Caco-2 (cell line): ENCODE measurements at regions not wholly inside any gene's neighbourhood (a gene's known extent, or its start where the extent isn't known, plus 50 kb on each side); places are given as distances from the start of the nearest gene placed in this dataset.

Experiments used
- BruUV-seq: library from RNA; stranded (reverse); fragments of 400-500 nt; replicated peaks from 2 replicates; lab custom pipeline; 2021; lab: Mats Ljungman, UMichigan
- CTCF ChIA-PET: fragments of 300-600 bp; sonication (Branson Sonifier 250); formaldehyde crosslinking; loops from one replicate; lab custom pipeline; 2022; ENCODE audit warnings: antibody characterized with exemption; lab: Charles Lee
- POLR2A ChIA-PET: fragments of 300-600 bp; sonication (Branson Sonifier 250); formaldehyde crosslinking; loops from one replicate; lab custom pipeline; 2022; ENCODE audit warnings: antibody characterized with exemption; lab: Charles Lee
- DNase-seq, 2 experiments: peaks; one replicate each; pipeline versions ENCODE4 v3.0.0 to v3.0.0-alpha.2; 2020 to 2022
- H3K27me3 ChIP-seq: replicated peaks from 2 replicates; pipeline ENCODE4 v1.6.0; 2011; ENCODE audit warnings: low read length; ENCODE audit not compliant: control insufficient read depth, insufficient read depth
- H3K36me3 ChIP-seq: 2 replicates; pipeline ENCODE4 v1.5.1; 2011; ENCODE audit warnings: low read length; ENCODE audit not compliant: control insufficient read depth, insufficient read depth
- H3K4me1 ChIP-seq: fragments of 250-450 bp; sonication (Bioruptor Pico); 2 replicates; pipeline ENCODE4 v1.5.1; 2020; ENCODE audit warnings: mild to moderate bottlenecking
- H3K4me3 ChIP-seq: 2 replicates; pipeline ENCODE4 v1.5.1; 2011; ENCODE audit warnings: low read depth, mild to moderate bottlenecking, control low read depth, low read length
- H3K9me3 ChIP-seq: fragments of 250-450 bp; sonication (Bioruptor Pico); 2 replicates; pipeline ENCODE4 v1.5.1; 2020; ENCODE audit warnings: mild to moderate bottlenecking, moderate library complexity
- H3K27ac Mint-ChIP-seq: one replicate; pipeline ENCODE4 v1.8.0; 2022; ENCODE audit warnings: mixed read lengths; ENCODE audit not compliant: unreplicated experiment
- H3K27me3 Mint-ChIP-seq: one replicate; pipeline ENCODE4 v1.8.0; 2022; ENCODE audit warnings: mixed read lengths; ENCODE audit not compliant: insufficient read depth, unreplicated experiment
- H3K36me3 Mint-ChIP-seq: one replicate; pipeline ENCODE4 v1.8.0; 2022; ENCODE audit warnings: mild to moderate bottlenecking, mixed read lengths; ENCODE audit not compliant: insufficient read depth, unreplicated experiment
- H3K4me1 Mint-ChIP-seq: one replicate; pipeline ENCODE4 v1.8.0; 2022; ENCODE audit warnings: low read depth, mixed read lengths; ENCODE audit not compliant: unreplicated experiment
- H3K4me3 Mint-ChIP-seq: one replicate; pipeline ENCODE4 v1.8.0; 2022; ENCODE audit warnings: mild to moderate bottlenecking, moderate library complexity, mixed read lengths; ENCODE audit not compliant: unreplicated experiment
- H3K9me3 Mint-ChIP-seq: one replicate; pipeline ENCODE4 v1.8.0; 2022; ENCODE audit warnings: mixed read lengths; ENCODE audit not compliant: unreplicated experiment
- intact Hi-C: fragments of 100-400 bp; cut with micrococcal nuclease; formaldehyde crosslinking; loops from one replicate; pipeline ENCODE4 v1.10.0; 2022; ENCODE audit not compliant: unreplicated experiment
- TF ChIP-seq, protein P1 (sequence below), 2 experiments: fragments of 200-600 bp in 1 of 2; IDR thresholded peaks; 1 replicate in 1 of 2; 2 replicates in 1 of 2; pipeline versions ENCODE4 v1.5.1 to v1.8.0; 2011 to 2022; ENCODE audit warnings: antibody characterized with exemption in 1 of 2, control low read depth in 1 of 2, inconsistent platforms in 1 of 2, low read depth in 1 of 2, low read length in 1 of 2, mild to moderate bottlenecking in 1 of 2, moderate library complexity in 1 of 2; ENCODE audit not compliant: insufficient read depth in 1 of 2, severe bottlenecking in 1 of 2, unreplicated experiment in 1 of 2

DNA sequence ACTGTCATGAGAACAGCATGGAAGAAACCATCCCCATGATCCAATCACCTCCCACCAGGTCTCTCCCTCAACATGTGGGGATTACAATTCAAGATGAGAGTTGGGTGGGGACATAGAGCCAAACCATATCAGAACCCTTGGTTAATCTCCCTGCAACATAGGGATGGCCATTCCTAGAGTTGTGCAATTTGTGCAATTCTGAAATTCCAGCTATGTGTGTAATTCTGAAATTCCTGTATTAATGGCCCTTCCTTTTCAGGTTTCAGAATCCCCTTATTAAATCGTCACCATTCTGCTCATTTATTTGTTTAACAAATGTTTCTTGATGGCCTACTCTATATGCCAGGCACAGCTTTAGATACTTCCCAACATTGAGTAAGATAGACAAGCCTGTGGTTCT lies 282.6 kb downstream of the SMARCA2 start:
- no TSS peak for BruUV-seq
- Histone ChIP-seq H3K4me1 (peaks cover 2% of the 10 kb centered on the region; the same call in 1 of the 2 replicates), H3K27me3 (no peaks in the 10 kb centered on the region), H3K36me3 (no peaks in the 10 kb centered on the region), H3K4me3 (no peak overlapping the region), H3K9me3 (no peaks in the 10 kb centered on the region)
- intact Hi-C loops = no loop called here
- H3K27me3 Mint-ChIP-seq = peaks cover 2% of the 10 kb centered on the region
- no peaks in the 10 kb centered on the region for H3K4me1 Mint-ChIP-seq
- no peak overlapping the region for H3K4me3 Mint-ChIP-seq
- ChIA-PET CTCF (no interaction called here), POLR2A (no interaction called here)
- TF ChIP-seq, protein P1, sequence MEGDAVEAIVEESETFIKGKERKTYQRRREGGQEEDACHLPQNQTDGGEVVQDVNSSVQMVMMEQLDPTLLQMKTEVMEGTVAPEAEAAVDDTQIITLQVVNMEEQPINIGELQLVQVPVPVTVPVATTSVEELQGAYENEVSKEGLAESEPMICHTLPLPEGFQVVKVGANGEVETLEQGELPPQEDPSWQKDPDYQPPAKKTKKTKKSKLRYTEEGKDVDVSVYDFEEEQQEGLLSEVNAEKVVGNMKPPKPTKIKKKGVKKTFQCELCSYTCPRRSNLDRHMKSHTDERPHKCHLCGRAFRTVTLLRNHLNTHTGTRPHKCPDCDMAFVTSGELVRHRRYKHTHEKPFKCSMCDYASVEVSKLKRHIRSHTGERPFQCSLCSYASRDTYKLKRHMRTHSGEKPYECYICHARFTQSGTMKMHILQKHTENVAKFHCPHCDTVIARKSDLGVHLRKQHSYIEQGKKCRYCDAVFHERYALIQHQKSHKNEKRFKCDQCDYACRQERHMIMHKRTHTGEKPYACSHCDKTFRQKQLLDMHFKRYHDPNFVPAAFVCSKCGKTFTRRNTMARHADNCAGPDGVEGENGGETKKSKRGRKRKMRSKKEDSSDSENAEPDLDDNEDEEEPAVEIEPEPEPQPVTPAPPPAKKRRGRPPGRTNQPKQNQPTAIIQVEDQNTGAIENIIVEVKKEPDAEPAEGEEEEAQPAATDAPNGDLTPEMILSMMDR (IDR thresholded peaks at IDR 0.05; ENCODE audit: insufficient read depth in 1 of 2, low read depth in 1 of 2, low read length in 1 of 2, severe bottlenecking in 1 of 2, unreplicated experiment in 1 of 2) = no peak
- H3K9me3 Mint-ChIP-seq = peaks cover 17% of the 10 kb centered on the region
- no peak for DNase-seq
- no peak overlapping the region for H3K27ac Mint-ChIP-seq
- no peaks in the 10 kb centered on the region for H3K36me3 Mint-ChIP-seq

DNA sequence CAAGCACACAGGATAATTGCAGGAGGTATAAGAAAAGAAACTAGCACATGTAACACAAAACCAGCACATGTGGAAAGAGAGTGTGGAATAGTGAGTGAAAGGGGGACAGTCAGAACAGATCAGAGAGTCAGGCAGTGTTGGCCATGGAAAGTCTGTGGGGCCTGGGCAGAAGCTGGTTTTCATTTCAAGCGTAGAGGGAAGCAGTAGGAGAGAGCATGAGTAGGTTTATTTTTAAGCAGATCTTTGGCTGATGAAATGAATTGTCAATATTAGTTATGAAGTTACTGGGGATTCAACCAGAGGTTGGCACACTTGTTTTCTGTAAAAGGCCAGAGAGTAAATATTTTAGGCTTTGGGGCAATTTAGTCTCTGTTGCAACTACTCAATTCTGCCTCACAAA lies 283.1 kb downstream of the SMARCA2 start:
- H3K4me3 ChIP-seq = no peak overlapping the region
- H3K36me3 ChIP-seq = no peaks in the 10 kb centered on the region
- no peaks in the 10 kb centered on the region for H3K9me3 ChIP-seq
- H3K27me3 ChIP-seq = no peaks in the 10 kb centered on the region
- H3K9me3 Mint-ChIP-seq = peaks cover 17% of the 10 kb centered on the region
- no TSS peak for BruUV-seq
- no peak for DNase-seq
- intact Hi-C loops = no loop called here
- no peaks in the 10 kb centered on the region for H3K4me1 ChIP-seq
- H3K36me3 Mint-ChIP-seq = no peaks in the 10 kb centered on the region
- ChIA-PET POLR2A (no interaction called here), CTCF (no interaction called here)
- no peaks in the 10 kb centered on the region for H3K4me1 Mint-ChIP-seq
- TF ChIP-seq, protein P1 (IDR thresholded peaks at IDR 0.05; ENCODE audit: insufficient read depth in 1 of 2, low read depth in 1 of 2, low read length in 1 of 2, severe bottlenecking in 1 of 2, unreplicated experiment in 1 of 2) = no peak
- no peak overlapping the region for H3K4me3 Mint-ChIP-seq
- peak overlapping the region; percentile 19 for H3K27ac Mint-ChIP-seq
- peaks cover 2% of the 10 kb centered on the region for H3K27me3 Mint-ChIP-seq

DNA sequence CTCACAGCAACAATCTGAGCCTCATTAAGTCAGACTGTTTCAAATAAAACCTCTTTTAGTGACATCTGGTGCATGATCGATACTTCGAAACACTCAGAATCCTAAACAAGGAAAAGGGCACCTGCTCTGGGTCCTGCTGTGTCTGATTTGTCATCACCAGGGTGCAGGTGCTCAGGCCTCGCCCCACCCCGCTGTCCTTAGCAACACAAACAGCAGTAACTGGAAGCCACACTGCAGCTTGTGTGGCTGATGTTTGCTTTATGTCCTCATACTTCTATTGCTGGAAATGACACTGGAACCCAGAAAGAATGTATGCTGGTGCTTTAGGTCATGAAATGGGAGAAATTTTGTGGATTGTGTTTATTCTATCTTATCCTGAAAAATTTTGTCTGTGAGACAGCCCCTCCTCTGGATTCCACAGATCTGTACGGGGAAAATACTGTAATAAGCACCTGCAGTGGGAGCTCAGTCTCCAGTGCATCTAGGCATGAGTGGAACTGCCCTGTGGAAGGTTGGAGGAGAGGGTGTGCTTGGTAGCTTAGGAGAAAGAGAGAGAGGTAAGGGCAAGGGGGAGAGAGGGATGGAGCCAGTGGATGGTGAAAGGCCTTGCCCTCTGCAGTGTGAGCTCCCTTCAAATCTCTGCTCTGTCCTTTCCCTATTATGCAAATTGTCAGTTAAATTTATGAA lies 284.2 kb downstream of the SMARCA2 start:
- no peak overlapping the region for H3K4me3 Mint-ChIP-seq
- Histone ChIP-seq H3K36me3 (no peaks in the 10 kb centered on the region), H3K4me1 (no peaks in the 10 kb centered on the region), H3K4me3 (no peak overlapping the region), H3K9me3 (no peaks in the 10 kb centered on the region), H3K27me3 (no peaks in the 10 kb centered on the region)
- CTCF ChIA-PET = no interaction called here
- no peak overlapping the region for H3K27ac Mint-ChIP-seq
- H3K9me3 Mint-ChIP-seq = peaks cover 17% of the 10 kb centered on the region
- TF ChIP-seq, protein P1 (IDR thresholded peaks at IDR 0.05; ENCODE audit: insufficient read depth in 1 of 2, low read depth in 1 of 2, low read length in 1 of 2, severe bottlenecking in 1 of 2, unreplicated experiment in 1 of 2) = no peak
- intact Hi-C loops = no loop called here
- no TSS peak for BruUV-seq
- H3K4me1 Mint-ChIP-seq = no peaks in the 10 kb centered on the region
- H3K27me3 Mint-ChIP-seq = peaks cover 2% of the 10 kb centered on the region
- POLR2A ChIA-PET = interaction anchor here (0.7 kb wide), 1 partner anchor 105 kb away, joined by 3 read pairs; no protein-coding TSS in a partner anchor
- DNase-seq = no peak
- no peaks in the 10 kb centered on the region for H3K36me3 Mint-ChIP-seq
